K562 (cell line): ENCODE measurements at regions not wholly inside any gene's neighbourhood (a gene's known extent, or its start where the extent isn't known, plus 50 kb on each side); places are given as distances from the start of the nearest gene placed in this dataset.

Source experiments
- FOXO4 ChIP-seq: fragments of 450-650 bp; formaldehyde crosslinking; IDR thresholded peaks from 2 replicates; pipeline ENCODE4 v1.4.0; 2020; ENCODE audit warnings: mild to moderate bottlenecking, moderate library complexity
- XRCC4 ChIP-seq: IDR thresholded peaks from one replicate; pipeline ENCODE4 v1.6.1; 2011; ENCODE audit not compliant: insufficient read depth, insufficient read length; ENCODE audit errors: extremely low read depth
- TF ChIP-seq, protein P1 (sequence below): fragments of 450-650 bp; IDR thresholded peaks from 2 replicates; pipeline ENCODE4 v1.6.1; 2016; ENCODE audit warnings: antibody characterized with exemption

GRCh38 chr6:91317984-91318383 is 731.1 kb upstream of the MAP3K7 start:
- TF ChIP-seq, protein P1, sequence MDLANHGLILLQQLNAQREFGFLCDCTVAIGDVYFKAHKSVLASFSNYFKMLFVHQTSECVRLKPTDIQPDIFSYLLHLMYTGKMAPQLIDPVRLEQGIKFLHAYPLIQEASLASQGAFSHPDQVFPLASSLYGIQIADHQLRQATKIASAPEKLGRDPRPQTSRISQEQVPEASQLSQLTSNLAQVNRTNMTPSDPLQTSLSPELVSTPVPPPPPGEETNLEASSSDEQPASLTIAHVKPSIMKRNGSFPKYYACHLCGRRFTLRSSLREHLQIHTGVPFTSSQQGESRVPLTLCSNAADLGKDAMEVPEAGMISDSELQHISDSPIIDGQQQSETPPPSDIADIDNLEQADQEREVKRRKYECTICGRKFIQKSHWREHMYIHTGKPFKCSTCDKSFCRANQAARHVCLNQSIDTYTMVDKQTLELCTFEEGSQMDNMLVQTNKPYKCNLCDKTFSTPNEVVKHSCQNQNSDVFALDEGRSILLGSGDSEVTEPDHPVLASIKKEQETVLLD: no peak
- TF ChIP-seq XRCC4 (no peak), FOXO4 (CRISPR knock-in tag) (no peak)
